ENCODE measurements at regions not wholly inside any gene's neighbourhood (a gene's known extent, or its start where the extent isn't known, plus 50 kb on each side); places are given as distances from the start of the nearest gene placed in this dataset.
"Not testable (repeated sequence)": the region's sequence is repeated elsewhere in the genome, so short reads cannot be mapped to it uniquely, and the experiment has no call there.

DNA sequence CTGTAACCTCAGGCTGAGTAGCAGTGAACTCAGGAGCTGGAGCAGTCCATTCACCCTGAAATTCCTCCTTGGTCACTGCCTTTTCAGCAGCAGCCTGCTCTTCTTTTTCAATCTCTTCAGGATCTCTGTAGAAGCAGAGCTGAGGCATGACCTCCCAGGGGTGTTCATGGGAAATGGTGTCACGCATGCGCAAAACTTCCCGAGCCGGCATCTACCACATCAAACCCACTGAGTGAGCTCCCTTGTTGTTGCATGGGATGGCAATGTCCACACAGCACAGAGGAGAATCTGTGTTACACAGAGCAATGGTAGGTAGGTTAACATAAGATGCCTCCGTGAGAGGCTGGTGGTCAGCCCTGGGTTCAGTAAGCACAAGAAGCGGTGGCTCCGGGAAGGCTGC, 355.8 kb upstream of the PSMD7 start:
- H3K4me2 ChIP-seq; H3K27ac ChIP-seq (ENCODE audit: low read depth in 2 of 2, low read length in 1 of 2); CTCF ChIA-PET; H3K9me3 ChIP-seq; H3K36me3 ChIP-seq (replicated peaks in 1 of 2; ENCODE audit: control insufficient read depth in 1 of 2, insufficient read depth in 2 of 2, low read length in 1 of 2); H3K79me2 ChIP-seq (ENCODE audit: insufficient read depth); POLR2A ChIA-PET; H3F3A ChIP-seq (replicated peaks; ENCODE audit: insufficient read depth); H3K4me3 ChIP-seq (ENCODE audit: low read depth in 2 of 2, low read length in 1 of 2); H3K9ac ChIP-seq; H3K27me3 ChIP-seq (ENCODE audit: insufficient read depth); H4K20me1 ChIP-seq (ENCODE audit: insufficient read depth); DNase-seq; H2AFZ ChIP-seq (ENCODE audit: low read depth); H3K9me2 ChIP-seq; H3K4me1 ChIP-seq (ENCODE audit: control insufficient read depth in 1 of 2, insufficient read depth in 2 of 2, low read depth in 1 of 2, low read length in 1 of 2): not testable (repeated sequence)
- WGBS (ENCODE audit: low lambda C conversion rate) = 82% methylated on average over 7 of the region's 7 CpGs

DNA sequence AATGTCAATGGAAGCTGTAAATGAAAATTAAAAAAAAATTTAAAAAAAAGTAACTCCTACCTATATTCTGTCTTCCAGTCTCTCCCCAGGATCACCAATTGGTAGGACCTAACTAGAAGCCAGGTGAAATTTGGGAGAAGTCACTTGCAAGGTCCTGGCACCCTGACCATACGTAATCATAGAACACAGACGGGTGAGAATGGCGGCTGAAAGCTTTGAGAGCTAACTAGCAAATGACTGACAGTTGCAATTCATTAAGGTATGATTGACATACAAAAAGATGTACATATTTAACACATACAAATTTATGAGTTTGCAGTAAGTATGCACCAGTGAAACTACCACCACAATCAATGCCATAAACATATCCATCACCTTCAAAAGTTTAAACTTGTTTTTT, 372.7 kb upstream of the PSMD7 start:
- Histone ChIP-seq H3K9me3 (0 out of 2 replicates have a peak, but pooled peaks cover 4% of the 10 kb centered on the region), H3K27me3 (ENCODE audit: insufficient read depth) (no peaks in the 10 kb centered on the region), H3F3A (replicated peaks; ENCODE audit: insufficient read depth) (no peaks in the 10 kb centered on the region), H3K79me2 (ENCODE audit: insufficient read depth) (no peaks in the 10 kb centered on the region), H3K36me3 (replicated peaks in 1 of 2; ENCODE audit: control insufficient read depth in 1 of 2, insufficient read depth in 2 of 2, low read length in 1 of 2) (no peaks in the 10 kb centered on the region), H3K27ac (ENCODE audit: low read depth in 2 of 2, low read length in 1 of 2) (no peak overlapping the region), H3K9me2 (no peaks in the 10 kb centered on the region), H3K4me3 (ENCODE audit: low read depth in 2 of 2, low read length in 1 of 2) (no peak overlapping the region), H2AFZ (ENCODE audit: low read depth) (no peak overlapping the region), H3K4me1 (ENCODE audit: control insufficient read depth in 1 of 2, insufficient read depth in 2 of 2, low read depth in 1 of 2, low read length in 1 of 2) (no peaks in the 10 kb centered on the region), H4K20me1 (ENCODE audit: insufficient read depth) (no peaks in the 10 kb centered on the region), H3K4me2 (no peak overlapping the region), H3K9ac (no peak overlapping the region)
- 46% methylated on average over 3 of the region's 3 CpGs for WGBS (ENCODE audit: low lambda C conversion rate)
- TF ChIP-seq YY1 (IDR thresholded peaks at IDR 0.05; ENCODE audit: low read depth) (no peak), JUND (IDR thresholded peaks at IDR 0.05) (no peak), POLR2AphosphoS5 (IDR thresholded peaks at IDR 0.05; ENCODE audit: low read depth, low read length) (no peak), GATA2 (CRISPR knock-in tag; IDR thresholded peaks at IDR 0.05) (no peak), RXRA (IDR thresholded peaks at IDR 0.05; ENCODE audit: borderline replicate concordance, low read depth) (no peak), TAF1 (IDR thresholded peaks at IDR 0.05; ENCODE audit: borderline replicate concordance, low read depth, low read length) (no peak), MXI1 (IDR thresholded peaks at IDR 0.05; ENCODE audit: low read depth, low read length) (no peak), GABPA (IDR thresholded peaks at IDR 0.05; ENCODE audit: low read depth) (no peak), ELF1 (IDR thresholded peaks at IDR 0.05) (no peak)
- TF ChIP-seq, protein P1, sequence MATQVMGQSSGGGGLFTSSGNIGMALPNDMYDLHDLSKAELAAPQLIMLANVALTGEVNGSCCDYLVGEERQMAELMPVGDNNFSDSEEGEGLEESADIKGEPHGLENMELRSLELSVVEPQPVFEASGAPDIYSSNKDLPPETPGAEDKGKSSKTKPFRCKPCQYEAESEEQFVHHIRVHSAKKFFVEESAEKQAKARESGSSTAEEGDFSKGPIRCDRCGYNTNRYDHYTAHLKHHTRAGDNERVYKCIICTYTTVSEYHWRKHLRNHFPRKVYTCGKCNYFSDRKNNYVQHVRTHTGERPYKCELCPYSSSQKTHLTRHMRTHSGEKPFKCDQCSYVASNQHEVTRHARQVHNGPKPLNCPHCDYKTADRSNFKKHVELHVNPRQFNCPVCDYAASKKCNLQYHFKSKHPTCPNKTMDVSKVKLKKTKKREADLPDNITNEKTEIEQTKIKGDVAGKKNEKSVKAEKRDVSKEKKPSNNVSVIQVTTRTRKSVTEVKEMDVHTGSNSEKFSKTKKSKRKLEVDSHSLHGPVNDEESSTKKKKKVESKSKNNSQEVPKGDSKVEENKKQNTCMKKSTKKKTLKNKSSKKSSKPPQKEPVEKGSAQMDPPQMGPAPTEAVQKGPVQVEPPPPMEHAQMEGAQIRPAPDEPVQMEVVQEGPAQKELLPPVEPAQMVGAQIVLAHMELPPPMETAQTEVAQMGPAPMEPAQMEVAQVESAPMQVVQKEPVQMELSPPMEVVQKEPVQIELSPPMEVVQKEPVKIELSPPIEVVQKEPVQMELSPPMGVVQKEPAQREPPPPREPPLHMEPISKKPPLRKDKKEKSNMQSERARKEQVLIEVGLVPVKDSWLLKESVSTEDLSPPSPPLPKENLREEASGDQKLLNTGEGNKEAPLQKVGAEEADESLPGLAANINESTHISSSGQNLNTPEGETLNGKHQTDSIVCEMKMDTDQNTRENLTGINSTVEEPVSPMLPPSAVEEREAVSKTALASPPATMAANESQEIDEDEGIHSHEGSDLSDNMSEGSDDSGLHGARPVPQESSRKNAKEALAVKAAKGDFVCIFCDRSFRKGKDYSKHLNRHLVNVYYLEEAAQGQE (IDR thresholded peaks at IDR 0.05; ENCODE audit: low read depth, low read length) = no peak
- TF ChIP-seq, protein P2, sequence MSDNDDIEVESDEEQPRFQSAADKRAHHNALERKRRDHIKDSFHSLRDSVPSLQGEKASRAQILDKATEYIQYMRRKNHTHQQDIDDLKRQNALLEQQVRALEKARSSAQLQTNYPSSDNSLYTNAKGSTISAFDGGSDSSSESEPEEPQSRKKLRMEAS (IDR thresholded peaks at IDR 0.05; ENCODE audit: low read depth) = no peak
- TF ChIP-seq, protein P3, sequence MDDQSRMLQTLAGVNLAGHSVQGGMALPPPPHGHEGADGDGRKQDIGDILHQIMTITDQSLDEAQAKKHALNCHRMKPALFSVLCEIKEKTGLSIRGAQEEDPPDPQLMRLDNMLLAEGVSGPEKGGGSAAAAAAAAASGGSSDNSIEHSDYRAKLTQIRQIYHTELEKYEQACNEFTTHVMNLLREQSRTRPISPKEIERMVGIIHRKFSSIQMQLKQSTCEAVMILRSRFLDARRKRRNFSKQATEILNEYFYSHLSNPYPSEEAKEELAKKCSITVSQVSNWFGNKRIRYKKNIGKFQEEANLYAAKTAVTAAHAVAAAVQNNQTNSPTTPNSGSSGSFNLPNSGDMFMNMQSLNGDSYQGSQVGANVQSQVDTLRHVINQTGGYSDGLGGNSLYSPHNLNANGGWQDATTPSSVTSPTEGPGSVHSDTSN (IDR thresholded peaks at IDR 0.05) = no peak
- ChIA-PET CTCF (no interaction called here), POLR2A (no interaction called here)
- no peak for DNase-seq

All from SK-N-SH (cell line).